Upper lobe of right lung (tissue), 1 donor: ENCODE measurements at regions not wholly inside any gene's neighbourhood (a gene's known extent, or its start where the extent isn't known, plus 50 kb on each side); places are given as distances from the start of the nearest gene placed in this dataset.

ENCODE experiments used
- ATAC-seq: fragments of 200-7000 bp; cut with Tn5 transposase; one replicate; pipeline ENCODE4 v1.9.1; 2020; ENCODE audit warnings: mild to moderate bottlenecking, moderate library complexity
- DNase-seq: peaks from one replicate; pipeline ENCODE4 v3.0.0-alpha.2; 2020
- H3K27ac ChIP-seq: fragments of 200-600 bp; one replicate; pipeline ENCODE4 v1.8.0; 2022
- H3K27me3 ChIP-seq: fragments of 200-600 bp; one replicate; pipeline ENCODE4 v1.8.0; 2022; ENCODE audit warnings: mild to moderate bottlenecking
- H3K36me3 ChIP-seq: fragments of 200-600 bp; one replicate; pipeline ENCODE4 v1.8.0; 2022
- H3K4me1 ChIP-seq: fragments of 200-600 bp; one replicate; pipeline ENCODE4 v1.8.0; 2022
- H3K4me3 ChIP-seq: fragments of 200-600 bp; one replicate; pipeline ENCODE4 v1.8.0; 2022; ENCODE audit warnings: mild to moderate bottlenecking
- H3K9me3 ChIP-seq: fragments of 200-600 bp; one replicate; pipeline ENCODE4 v1.8.0; 2022
- CTCF ChIP-seq: fragments of 200-600 bp; IDR thresholded peaks from one replicate; pipeline ENCODE4 v1.8.0; 2022; ENCODE audit warnings: antibody characterized with exemption
- intact Hi-C: fragments of 100-400 bp; cut with DNase I; formaldehyde crosslinking; loops from one replicate; pipeline ENCODE4 v1.11.0; 2022
- donor health status: DM: no; HTN: yes; CAD: no; lungs with severe emphysema.

DNA sequence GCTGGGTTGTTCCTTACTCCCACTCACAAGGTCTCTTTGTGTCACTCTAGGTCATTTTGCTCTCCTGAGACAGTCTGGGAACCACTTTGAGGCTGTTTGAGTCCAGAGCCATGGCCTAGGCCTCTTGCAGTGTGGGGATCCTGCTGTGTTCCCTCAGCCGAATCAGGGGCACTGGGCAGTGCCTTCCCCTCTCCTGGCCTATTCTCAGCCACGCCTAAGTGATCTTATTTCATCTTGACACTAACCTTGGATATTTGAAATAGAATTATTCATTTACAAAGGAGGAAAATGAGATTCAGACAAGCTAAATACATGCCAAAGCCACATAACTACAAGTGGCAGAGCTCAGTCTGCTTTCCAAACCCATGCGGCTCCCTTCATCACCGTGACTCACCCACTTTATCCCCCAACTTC, 557.2 kb upstream of the TBL1XR1 start:
- Histone ChIP-seq H3K27ac (no peak overlapping the region), H3K9me3 (no peaks in the 10 kb centered on the region), H3K27me3 (no peaks in the 10 kb centered on the region), H3K4me1 (peaks cover 14% of the 10 kb centered on the region), H3K36me3 (no peaks in the 10 kb centered on the region), H3K4me3 (no peak overlapping the region)
- no peak for ATAC-seq
- DNase-seq = no peak
- no peak for TF ChIP-seq CTCF
- intact Hi-C loops = no loop called here

GRCh38 chr3:177758126-177758525, 560.8 kb upstream of the TBL1XR1 start:
- intact Hi-C loops = no loop called here
- ATAC-seq = no peak
- no peaks in the 10 kb centered on the region for H3K36me3 ChIP-seq

GRCh38 chr3:177760803-177761202, 563.5 kb upstream of the TBL1XR1 start:
- TF ChIP-seq CTCF = no peak
- intact Hi-C loops = no loop called here
- H3K27ac ChIP-seq = no peak overlapping the region
- H3K9me3 ChIP-seq = no peaks in the 10 kb centered on the region
- DNase-seq (no peak), ATAC-seq (no peak)
- no peaks in the 10 kb centered on the region for H3K27me3 ChIP-seq
- H3K4me3 ChIP-seq = no peak overlapping the region
- no peaks in the 10 kb centered on the region for H3K36me3 ChIP-seq
- H3K4me1 ChIP-seq = no peaks in the 10 kb centered on the region

More at GRCh38 chr3:177758126-177758525, 560.8 kb upstream of the TBL1XR1 start:
- H3K4me1 ChIP-seq = peaks cover 8% of the 10 kb centered on the region
- H3K9me3 ChIP-seq = no peaks in the 10 kb centered on the region
- no peak for TF ChIP-seq CTCF
- H3K27me3 ChIP-seq = no peaks in the 10 kb centered on the region
- DNase-seq = no peak
- H3K4me3 ChIP-seq = no peak overlapping the region
- no peak overlapping the region for H3K27ac ChIP-seq

GRCh38 chr3:177764377-177764912, 567.2 kb upstream of the TBL1XR1 start:
- Histone ChIP-seq H3K4me3 (no peak overlapping the region), H3K9me3 (no peaks in the 10 kb centered on the region), H3K4me1 (no peaks in the 10 kb centered on the region), H3K36me3 (no peaks in the 10 kb centered on the region), H3K27ac (no peak overlapping the region), H3K27me3 (no peaks in the 10 kb centered on the region)
- TF ChIP-seq CTCF = no peak
- no peak for DNase-seq
- ATAC-seq = no peak
- intact Hi-C loops = no loop called here

- intact Hi-C loops = no loop called here
- H3K36me3 ChIP-seq = no peaks in the 10 kb centered on the region
- no peaks in the 10 kb centered on the region for H3K4me1 ChIP-seq
- DNase-seq (no peak), ATAC-seq (no peak)
- H3K9me3 ChIP-seq = no peaks in the 10 kb centered on the region
- no peak overlapping the region for H3K4me3 ChIP-seq
- no peaks in the 10 kb centered on the region for H3K27me3 ChIP-seq
- H3K27ac ChIP-seq = no peak overlapping the region
- no peak for TF ChIP-seq CTCF
These were observed 567.7 kb upstream of the TBL1XR1 start for GRCh38 chr3:177764933-177765332.
